HG03175 (cell line): ENCODE measurements at regions not wholly inside any gene's neighbourhood (a gene's known extent, or its start where the extent isn't known, plus 50 kb on each side); places are given as distances from the start of the nearest gene placed in this dataset.
A peak's percentile ranks its signal among the peaks of the same experiment; 100 is the strongest.
"Not testable (repeated sequence)": the region's sequence is repeated elsewhere in the genome, so short reads cannot be mapped to it uniquely, and the experiment has no call there.

Experiments used
- ATAC-seq: cut with Tn5 transposase; IDR thresholded peaks from one replicate; pipeline ENCODE4 v1.9.1; 2021; ENCODE audit warnings: mild to moderate bottlenecking, moderate library complexity; ENCODE audit not compliant: unreplicated experiment

GRCh38 chr5:177941386-177941785, 54.7 kb downstream of the PROP1 start:
- not testable (repeated sequence) for ATAC-seq

- ATAC-seq: not testable (repeated sequence)
Measured at GRCh38 chr5:177939246-177940171, 56.5 kb downstream of the PROP1 start.

GRCh38 chr5:177938767-177939166, 57.3 kb downstream of the PROP1 start:
- ATAC-seq: not testable (repeated sequence)

DNA sequence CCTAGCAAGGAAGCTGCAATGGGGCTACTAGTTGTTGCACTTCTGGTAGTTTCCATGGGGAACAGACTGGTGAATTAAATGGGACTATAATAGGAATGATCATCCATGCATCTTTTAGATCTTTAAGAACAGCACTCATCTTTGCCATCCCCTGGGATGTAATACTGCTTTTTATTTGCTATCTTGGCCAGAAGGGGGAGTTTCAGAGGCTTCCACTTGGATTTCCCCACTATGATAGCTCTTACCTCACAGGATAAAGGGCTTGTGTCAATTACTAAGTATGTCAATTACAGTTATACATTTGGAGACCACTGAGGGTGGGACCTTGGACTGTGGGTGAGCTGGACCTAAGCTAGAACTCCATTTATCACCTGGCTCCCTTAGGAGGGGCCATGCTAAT, 61.8 kb downstream of the PROP1 start:
- not testable (repeated sequence) for ATAC-seq

GRCh38 chr5:177930269-177931022, 65.6 kb downstream of the PROP1 start:
- ATAC-seq: not testable (repeated sequence)

- ATAC-seq: not testable (repeated sequence)
Measured at GRCh38 chr5:177929618-177930017, 66.4 kb downstream of the PROP1 start.

DNA sequence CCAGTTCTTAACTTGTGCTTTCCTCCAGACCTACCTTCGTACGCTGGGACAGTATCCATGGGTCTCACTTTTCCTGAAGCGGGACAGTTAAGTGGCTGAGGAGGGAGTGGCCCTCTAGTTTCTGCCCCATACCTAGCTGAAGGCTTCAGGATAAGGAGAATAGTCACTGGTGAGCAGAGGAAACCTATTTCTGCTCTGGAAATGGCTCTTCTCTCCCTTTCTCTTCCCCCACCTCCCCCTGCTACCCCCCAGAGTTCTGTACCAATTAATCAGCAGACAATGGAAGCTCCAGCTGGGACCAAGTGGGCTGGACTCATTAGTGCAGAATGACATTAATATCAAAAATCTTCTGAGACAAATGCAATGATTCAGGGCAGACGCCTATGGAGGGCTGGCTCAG, 68.5 kb downstream of the PROP1 start:
- ATAC-seq: not testable (repeated sequence)

DNA sequence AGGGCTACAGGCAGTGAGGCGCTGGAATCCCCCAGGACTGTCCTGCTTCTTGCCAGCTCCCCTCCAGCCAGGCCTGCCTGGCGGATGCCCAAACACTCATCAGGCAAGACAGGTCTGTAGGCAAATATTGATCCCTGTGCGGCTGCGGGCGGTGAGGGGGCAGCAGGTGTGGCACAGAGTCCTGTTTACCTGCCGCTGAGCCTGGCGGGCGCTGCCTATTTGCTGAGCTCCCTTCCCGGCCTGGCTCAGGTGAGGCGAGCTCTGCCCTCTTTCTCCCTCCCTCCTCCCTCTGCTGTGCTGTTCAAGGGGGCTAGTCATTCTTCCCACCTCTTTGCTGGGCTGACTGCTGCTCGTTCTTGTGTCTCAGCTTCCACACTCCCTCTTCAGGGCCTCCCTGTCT, 71.5 kb downstream of the PROP1 start:
- not testable (repeated sequence) for ATAC-seq

DNA sequence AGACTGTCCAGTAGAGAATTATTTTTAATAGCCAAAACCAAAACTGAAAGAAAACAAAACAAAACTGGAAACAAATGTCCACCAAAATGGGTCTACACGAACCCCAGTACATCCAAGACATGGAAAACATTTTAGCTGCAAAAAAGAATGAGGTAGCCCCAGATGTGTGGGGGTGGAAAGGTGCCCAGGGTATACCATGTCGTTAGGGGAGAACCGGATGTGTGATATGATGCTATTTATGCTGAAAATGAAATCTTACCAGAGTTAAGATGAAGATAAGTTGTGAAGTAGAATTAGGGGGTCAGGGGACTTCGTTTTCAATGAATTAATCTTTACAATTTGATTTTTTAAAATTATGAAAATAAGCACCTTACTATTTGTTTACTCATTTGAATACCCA, 72.2 kb downstream of the PROP1 start:
- ATAC-seq: not testable (repeated sequence)

- ATAC-seq: not testable (repeated sequence)
Measured at GRCh38 chr5:177923189-177923588, 72.9 kb downstream of the PROP1 start.

- ATAC-seq: not testable (repeated sequence)
Measured at GRCh38 chr5:177909261-177909660, 86.8 kb downstream of the PROP1 start.

- not testable (repeated sequence) for ATAC-seq
Measured at GRCh38 chr5:177902806-177903205, 93.2 kb downstream of the PROP1 start.

DNA sequence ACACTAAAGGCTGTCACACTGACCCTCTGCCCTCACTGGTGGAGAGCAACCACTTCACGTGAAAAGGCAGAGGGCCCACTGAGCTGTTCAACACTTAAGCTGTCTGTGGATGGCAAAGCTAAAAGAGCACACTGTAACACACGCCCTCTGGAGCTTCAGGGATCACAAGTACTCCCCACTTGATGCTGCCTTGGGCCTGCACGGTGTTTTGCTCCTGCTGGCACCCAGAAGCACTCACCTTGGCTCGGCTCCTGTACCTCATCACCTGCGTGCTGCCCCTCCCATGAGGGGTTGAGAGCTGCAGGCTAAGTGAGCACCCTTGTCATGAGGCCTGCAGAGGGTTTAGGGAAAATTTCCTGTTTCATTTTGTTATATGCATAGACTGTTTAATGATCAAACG, 96.0 kb downstream of the PROP1 start:
- not testable (repeated sequence) for ATAC-seq

GRCh38 chr5:177894681-177895453, 101.2 kb downstream of the PROP1 start:
- ATAC-seq: not testable (repeated sequence)

DNA sequence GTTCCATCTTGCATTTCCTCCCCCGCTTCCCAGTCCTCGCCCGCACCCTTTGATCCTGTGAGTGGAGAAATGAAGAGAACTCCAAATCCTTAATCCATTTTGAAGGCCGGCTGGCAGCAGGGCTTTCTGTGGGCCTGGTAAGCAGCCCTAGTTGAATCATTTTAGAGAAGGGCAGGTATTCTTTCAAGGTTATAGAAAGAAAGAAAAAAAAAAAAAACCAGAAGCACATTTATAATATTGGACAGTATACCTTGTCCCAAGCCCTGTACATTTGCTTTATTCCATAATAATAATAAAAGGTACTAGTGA, 103.7 kb downstream of the PROP1 start:
- ATAC-seq: not testable (repeated sequence)

DNA sequence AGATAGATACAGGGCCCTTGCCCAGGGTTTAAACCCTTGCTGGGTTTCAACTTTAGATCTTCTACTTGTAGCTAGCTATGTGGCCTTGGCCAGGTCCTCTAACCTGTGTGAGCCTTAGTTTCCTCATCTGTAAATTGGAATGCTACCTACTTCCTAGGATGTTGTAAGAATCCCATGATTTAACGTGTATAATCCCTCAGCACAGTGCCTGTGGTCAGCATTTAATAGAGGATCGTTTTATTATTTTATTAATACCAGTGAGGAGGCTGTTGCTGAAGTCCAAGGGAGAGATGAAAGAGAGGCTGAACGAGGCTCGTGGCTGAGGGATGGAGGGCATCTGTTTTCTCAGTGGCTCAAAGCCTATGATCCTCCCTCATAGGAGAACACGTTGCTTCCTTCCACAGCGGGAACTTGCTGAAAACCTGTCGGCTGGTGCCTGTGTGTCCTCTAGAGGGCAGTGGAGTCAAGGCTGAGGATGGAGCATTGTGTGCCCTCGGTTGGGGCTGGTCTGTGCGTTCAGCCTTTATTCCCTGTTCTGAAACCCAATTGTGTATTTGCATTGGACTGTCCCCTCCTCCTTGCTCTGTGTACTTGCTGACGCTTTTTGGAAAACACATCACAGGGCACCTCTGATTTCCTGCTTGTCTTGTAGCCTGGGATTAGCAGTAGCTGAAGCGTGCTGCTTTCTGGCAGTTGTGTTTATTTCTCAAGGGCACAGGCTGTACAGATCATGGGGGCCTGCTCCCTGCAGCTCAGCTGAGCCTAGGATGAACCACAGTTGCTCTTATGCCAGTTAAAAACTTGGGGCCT, 104.3 kb downstream of the PROP1 start:
- peak; percentile 84 for ATAC-seq

DNA sequence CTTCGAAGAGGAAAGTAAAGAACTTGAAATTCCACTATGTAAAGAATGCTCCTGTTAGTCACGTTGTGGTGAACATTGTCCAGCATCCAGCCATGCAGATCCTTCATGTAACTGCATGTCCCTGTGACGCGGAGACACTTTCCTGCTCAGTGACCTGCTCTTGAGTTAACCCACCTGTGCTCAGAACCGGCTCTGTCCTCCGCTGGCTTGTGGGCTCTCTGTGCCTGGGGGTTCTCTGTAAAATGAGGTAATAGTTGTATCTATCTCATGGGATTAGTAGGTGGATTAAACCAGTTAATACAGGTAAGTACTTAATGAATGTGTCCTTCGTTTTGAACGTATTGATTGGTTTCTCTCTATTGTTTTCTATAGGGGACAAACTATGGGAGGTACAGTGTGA, 100.6 kb upstream of the FAM153A start:
- ATAC-seq: not testable (repeated sequence)

DNA sequence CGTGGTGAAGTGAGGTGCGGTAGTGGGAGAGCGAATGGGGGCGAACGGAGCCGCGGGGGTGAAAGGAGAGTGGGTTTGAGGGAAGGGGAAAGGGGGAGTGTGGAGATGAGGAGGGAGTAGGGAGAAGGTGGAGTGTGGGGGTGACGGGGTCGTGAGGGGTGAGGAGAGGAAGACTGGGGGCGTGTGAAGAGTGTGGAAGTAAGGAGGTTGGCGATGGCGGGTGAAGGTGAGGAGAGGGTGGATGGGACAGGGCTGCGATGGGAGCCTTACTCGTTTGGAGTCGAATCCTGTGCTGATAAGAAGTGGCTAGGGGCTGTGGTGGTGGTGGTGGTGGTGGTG, 93.2 kb upstream of the FAM153A start:
- ATAC-seq: peak; percentile 6

DNA sequence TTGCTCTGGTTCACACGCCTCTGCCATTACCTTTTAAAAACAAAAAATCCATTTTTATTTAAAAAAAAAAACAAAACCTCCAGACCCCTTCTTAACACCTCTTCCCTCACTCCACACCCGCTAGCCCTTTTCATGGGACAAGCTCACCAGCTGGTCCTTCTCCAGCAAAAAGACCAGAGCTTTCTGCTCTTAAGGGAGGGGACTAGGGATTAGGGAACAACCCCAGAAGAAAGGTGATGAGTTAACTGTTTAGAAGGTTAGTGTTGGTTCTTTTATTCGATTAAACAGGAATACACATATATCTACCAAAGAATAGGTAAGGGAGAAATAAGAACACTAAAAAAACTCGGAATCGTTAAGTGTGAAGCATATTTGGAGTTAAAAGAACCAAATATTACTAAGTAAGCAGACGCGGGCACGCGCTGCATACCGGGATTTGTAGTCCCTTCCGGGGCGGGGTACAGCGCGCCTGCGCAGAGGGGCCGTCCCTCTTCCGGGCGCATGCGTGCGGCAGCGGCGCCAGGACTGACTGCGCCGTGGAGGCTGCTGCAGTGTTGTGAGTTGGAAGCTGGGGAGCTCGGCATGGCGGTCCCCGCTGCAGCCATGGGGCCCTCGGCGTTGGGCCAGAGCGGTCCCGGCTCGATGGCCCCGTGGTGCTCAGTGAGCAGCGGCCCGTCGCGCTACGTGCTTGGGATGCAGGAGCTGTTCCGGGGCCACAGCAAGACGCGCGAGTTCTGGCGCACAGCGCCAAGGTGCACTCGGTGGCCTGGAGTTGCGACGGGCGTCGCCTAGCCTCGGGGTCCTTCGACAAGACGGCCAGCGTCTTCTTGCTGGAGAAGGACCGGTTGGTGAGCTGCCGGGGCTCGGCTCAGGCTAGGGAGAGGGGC, 92.6 kb upstream of the FAM153A start:
- ATAC-seq: peak; percentile 74
